ENCODE measurements at regions not wholly inside any gene's neighbourhood (a gene's known extent, or its start where the extent isn't known, plus 50 kb on each side); places are given as distances from the start of the nearest gene placed in this dataset.

DNA sequence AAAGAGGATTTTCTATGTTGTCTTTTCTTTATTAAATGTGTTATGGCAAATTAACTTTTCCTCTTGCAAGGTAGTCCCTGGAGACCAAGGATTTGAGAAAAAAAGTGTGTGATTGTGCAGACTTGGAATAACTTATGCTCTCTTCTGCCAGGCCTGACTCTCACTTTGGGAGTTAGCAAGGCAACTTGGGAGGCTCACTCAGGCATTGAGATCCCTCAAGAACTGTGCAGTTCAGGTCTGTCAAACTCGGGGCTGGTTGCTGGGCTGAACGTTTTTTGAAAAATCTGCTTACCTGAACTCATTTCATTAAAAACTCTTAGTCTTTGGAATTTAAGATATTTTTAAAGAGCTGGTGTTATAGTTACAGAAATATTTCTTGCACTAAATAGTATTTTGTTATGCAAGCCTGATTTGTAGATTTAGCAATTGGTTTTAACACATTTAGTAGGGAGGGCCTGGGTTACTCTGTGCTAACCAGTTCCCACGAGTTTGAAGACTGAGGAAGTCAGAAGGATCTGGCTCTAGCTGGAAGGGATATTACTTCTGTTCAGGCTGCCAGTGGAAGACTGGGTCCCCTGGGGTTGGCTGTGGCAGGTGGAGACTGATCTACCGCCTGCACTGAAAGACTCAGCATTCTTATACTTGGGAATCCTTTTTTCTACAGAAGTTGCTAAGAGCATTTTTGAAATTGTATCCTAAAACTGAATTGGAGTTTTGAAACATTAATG is 150.4 kb upstream of the PCSK5 start (continued):
- TF ChIP-seq ZSCAN31 (CRISPR knock-in tag; IDR thresholded peaks at IDR 0.05; ENCODE audit: low read depth), result no peak
- no peak for TF ChIP-seq TBX2 (CRISPR knock-in tag; IDR thresholded peaks at IDR 0.05; ENCODE audit: borderline replicate concordance)
- no peak for TF ChIP-seq ZNF572 (CRISPR knock-in tag; IDR thresholded peaks at IDR 0.05)
- no peak for TF ChIP-seq ZNF747 (CRISPR knock-in tag; IDR thresholded peaks at IDR 0.05; ENCODE audit: borderline replicate concordance)
- TF ChIP-seq KLF15 (CRISPR knock-in tag; IDR thresholded peaks at IDR 0.05; ENCODE audit: borderline replicate concordance), result no peak
- TF ChIP-seq GABPB1 (CRISPR knock-in tag; IDR thresholded peaks at IDR 0.05), result no peak
- TF ChIP-seq CBX5 (CRISPR knock-in tag; IDR thresholded peaks at IDR 0.05; ENCODE audit: borderline replicate concordance), result no peak
- no peak for TF ChIP-seq ZNF530 (CRISPR knock-in tag; IDR thresholded peaks at IDR 0.05; ENCODE audit: low read depth)
- no peak for TF ChIP-seq KDM2A (CRISPR knock-in tag; IDR thresholded peaks at IDR 0.05; ENCODE audit: borderline replicate concordance, low read depth)
- TF ChIP-seq ZC3H4 (CRISPR knock-in tag; IDR thresholded peaks at IDR 0.05; ENCODE audit: borderline replicate concordance), result no peak
- TF ChIP-seq GATAD2A (CRISPR knock-in tag; IDR thresholded peaks at IDR 0.05), result no peak
- no peak for TF ChIP-seq PCBP1 (IDR thresholded peaks at IDR 0.05; ENCODE audit: borderline replicate concordance, low read depth, low read length)
- TF ChIP-seq ZFP36L1 (CRISPR knock-in tag; IDR thresholded peaks at IDR 0.05), result no peak

DNA sequence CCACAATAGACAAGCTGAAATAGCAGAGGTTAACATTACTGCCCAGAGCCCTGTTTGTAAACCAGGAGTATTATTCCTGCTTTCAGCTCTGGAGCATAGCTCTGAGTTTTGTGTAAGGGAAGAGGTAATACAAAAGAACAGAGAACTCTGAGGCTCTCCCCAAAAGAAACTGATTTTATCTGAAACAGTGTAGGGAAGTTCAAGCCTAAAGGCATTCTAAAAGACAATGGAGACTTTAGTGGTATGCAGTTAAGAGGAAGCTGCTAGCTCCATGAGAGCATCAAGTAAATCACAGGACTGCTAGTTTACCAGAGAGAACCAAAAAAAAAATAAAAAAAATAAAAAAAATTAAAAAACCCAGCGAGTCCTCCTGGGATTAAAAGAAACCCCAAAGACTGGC is 146.6 kb upstream of the PCSK5 start:
- BruUV-seq (replicated peaks), result no TSS peak
- WGBS (ENCODE audit: low lambda C conversion rate), result 0% methylated on average over 1 of the region's 1 CpG
- no peaks in the 10 kb centered on the region for H3K27me3 ChIP-seq (ENCODE audit: control insufficient read depth in 1 of 2, insufficient read depth in 2 of 2, low read length in 2 of 2)
- in situ Hi-C loops (cut with HindIII; ENCODE audit: extremely low pct_ligation_motif_present, low pct_unique_long_range_greater_than_20kb) (no loop called here), intact Hi-C loops (cut with micrococcal nuclease; ENCODE audit: unreplicated experiment) (no loop called here)
- no peak overlapping the region for H3K27ac ChIP-seq (ENCODE audit: extremely low read length, insufficient read depth, low read length)
- POLR2A ChIA-PET, result no interaction called here
- H3K4me1 ChIP-seq (ENCODE audit: insufficient read depth, low read length), result no peaks in the 10 kb centered on the region
- FAIRE-seq (no peak), ATAC-seq (no peak), DNase-seq (ENCODE audit: low spot score) (no peak)
- no peak overlapping the region for H2AFZ ChIP-seq (ENCODE audit: low read length)
- H3K79me2 ChIP-seq (ENCODE audit: insufficient read depth, low read length), result no peaks in the 10 kb centered on the region
- no peak overlapping the region for H3K4me2 ChIP-seq (ENCODE audit: low read depth, low read length)
- CTCF ChIA-PET (ENCODE audit: low intra/inter-chr PET ratio, low total read pairs), result no interaction called here
- H3K36me3 ChIP-seq (replicated peaks in 1 of 2; ENCODE audit: control insufficient read depth in 1 of 2, insufficient read depth in 2 of 2, low read length in 2 of 2), result no peaks in the 10 kb centered on the region
- peaks cover 25% of the 10 kb centered on the region for H3K9me3 ChIP-seq (ENCODE audit: low read length)
- no peak overlapping the region for H3K4me3 ChIP-seq (replicated peaks in 1 of 3; ENCODE audit: insufficient read depth in 1 of 3, low read depth in 2 of 3, low read length in 3 of 3)
- no peaks in the 10 kb centered on the region for H4K20me1 ChIP-seq (ENCODE audit: insufficient read depth, low read length)
- H3K9ac ChIP-seq (ENCODE audit: insufficient read depth, low read depth, low read length), result no peak overlapping the region
- TF ChIP-seq TIGD3 (CRISPR knock-in tag; IDR thresholded peaks at IDR 0.05; ENCODE audit: borderline replicate concordance), result no peak
- no peak for TF ChIP-seq SMC3 (IDR thresholded peaks at IDR 0.05; ENCODE audit: low read length)
- TF ChIP-seq HIC2 (CRISPR knock-in tag; IDR thresholded peaks at IDR 0.05; ENCODE audit: low read depth), result no peak
- no peak for TF ChIP-seq ZNF3 (CRISPR knock-in tag; IDR thresholded peaks at IDR 0.05)
- no peak for TF ChIP-seq HNF1B (CRISPR knock-in tag; IDR thresholded peaks at IDR 0.05)
- TF ChIP-seq ZSCAN29 (CRISPR knock-in tag; conservative IDR thresholded peaks at IDR 0.05), result no peak
- no peak for TF ChIP-seq HMGA1 (CRISPR knock-in tag; conservative IDR thresholded peaks at IDR 0.05)
- TF ChIP-seq WIZ (CRISPR knock-in tag; IDR thresholded peaks at IDR 0.05), result no peak
- TF ChIP-seq MAFG (CRISPR knock-in tag; IDR thresholded peaks at IDR 0.05), result no peak
